ENCODE measurements at regions not wholly inside any gene's neighbourhood (a gene's known extent, or its start where the extent isn't known, plus 50 kb on each side); places are given as distances from the start of the nearest gene placed in this dataset.

DNA sequence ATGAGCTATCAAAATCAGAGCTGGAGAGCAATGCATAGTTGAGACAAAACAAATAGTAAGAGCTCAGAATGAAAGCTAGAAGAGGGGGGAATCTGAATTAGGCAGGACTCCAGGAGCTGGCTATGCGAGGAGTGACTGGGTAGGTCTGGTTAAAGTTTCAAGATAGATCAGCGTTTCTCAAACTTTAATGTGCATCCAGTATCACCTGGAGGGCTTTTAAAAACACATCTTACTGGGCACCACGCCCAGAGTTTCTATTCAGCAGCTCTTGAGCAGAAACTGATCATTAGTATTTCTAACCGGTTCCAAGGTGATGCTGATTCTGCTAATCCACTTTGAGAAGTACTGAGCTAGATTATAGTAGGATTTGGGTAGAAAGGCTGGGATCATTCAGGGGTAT, 96.2 kb upstream of the ACP3 start:
- TF ChIP-seq, protein P1, sequence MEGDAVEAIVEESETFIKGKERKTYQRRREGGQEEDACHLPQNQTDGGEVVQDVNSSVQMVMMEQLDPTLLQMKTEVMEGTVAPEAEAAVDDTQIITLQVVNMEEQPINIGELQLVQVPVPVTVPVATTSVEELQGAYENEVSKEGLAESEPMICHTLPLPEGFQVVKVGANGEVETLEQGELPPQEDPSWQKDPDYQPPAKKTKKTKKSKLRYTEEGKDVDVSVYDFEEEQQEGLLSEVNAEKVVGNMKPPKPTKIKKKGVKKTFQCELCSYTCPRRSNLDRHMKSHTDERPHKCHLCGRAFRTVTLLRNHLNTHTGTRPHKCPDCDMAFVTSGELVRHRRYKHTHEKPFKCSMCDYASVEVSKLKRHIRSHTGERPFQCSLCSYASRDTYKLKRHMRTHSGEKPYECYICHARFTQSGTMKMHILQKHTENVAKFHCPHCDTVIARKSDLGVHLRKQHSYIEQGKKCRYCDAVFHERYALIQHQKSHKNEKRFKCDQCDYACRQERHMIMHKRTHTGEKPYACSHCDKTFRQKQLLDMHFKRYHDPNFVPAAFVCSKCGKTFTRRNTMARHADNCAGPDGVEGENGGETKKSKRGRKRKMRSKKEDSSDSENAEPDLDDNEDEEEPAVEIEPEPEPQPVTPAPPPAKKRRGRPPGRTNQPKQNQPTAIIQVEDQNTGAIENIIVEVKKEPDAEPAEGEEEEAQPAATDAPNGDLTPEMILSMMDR (IDR thresholded peaks at IDR 0.05), result no peak
- TF ChIP-seq POLR2AphosphoS5 (IDR thresholded peaks at IDR 0.05) (no peak), EP300 (IDR thresholded peaks at IDR 0.05) (no peak), POLR2A (IDR thresholded peaks at IDR 0.05) (no peak)

Measured in stomach (tissue), 4 donors.